ENCODE measurements at regions not wholly inside any gene's neighbourhood (a gene's known extent, or its start where the extent isn't known, plus 50 kb on each side); places are given as distances from the start of the nearest gene placed in this dataset.

DNA sequence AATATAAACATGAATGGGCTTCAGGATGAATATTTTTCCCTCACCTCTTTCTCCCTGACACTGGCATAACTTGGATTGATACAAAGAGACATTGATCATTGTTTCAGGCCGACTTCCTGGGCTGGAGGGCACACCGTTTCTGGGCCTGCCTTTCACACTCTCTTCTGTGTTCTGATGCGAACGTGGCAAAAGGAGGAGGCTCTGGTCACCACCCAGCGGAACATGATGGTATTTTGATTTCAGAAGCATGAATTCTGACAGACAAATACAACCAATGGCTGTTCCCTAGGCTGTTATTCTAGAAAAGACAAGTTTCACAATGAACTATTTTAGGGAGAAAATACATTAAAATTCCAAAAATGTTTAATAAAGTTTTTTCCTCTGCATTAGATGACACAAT is 534.5 kb upstream of the MKI67 start:
- Histone ChIP-seq H3K36me3 (ENCODE audit: control insufficient read depth in 1 of 2, insufficient read depth in 2 of 2, low read length in 2 of 2) (no peaks in the 10 kb centered on the region), H3K27ac (ENCODE audit: low read depth, low read length) (no peak overlapping the region), H4K20me1 (ENCODE audit: insufficient read depth) (no peaks in the 10 kb centered on the region), H2AFZ (ENCODE audit: low read depth, low read length, poor library complexity, severe bottlenecking) (no peak overlapping the region), H3K4me2 (ENCODE audit: low read length) (no peak overlapping the region), H3K9ac (ENCODE audit: low read length) (no peak overlapping the region), H3K9me2 (ENCODE audit: insufficient read depth) (no peaks in the 10 kb centered on the region), H3K79me2 (ENCODE audit: insufficient read depth, low read length) (no peaks in the 10 kb centered on the region), H3K27me3 (ENCODE audit: insufficient read depth, low read length) (peaks cover 50% of the 10 kb centered on the region), H3K4me1 (ENCODE audit: control insufficient read depth in 1 of 2, insufficient read depth in 2 of 2, low read length in 2 of 2) (no peaks in the 10 kb centered on the region), H3K9me3 (ENCODE audit: control insufficient read depth in 1 of 2, insufficient read depth in 1 of 2, low read depth in 1 of 2, low read length in 2 of 2) (no peaks in the 10 kb centered on the region), H3K4me3 (replicated peaks in 1 of 2; ENCODE audit: low read depth in 1 of 2, low read length in 2 of 2) (no peak overlapping the region)
- peak; percentile 23 for DNase-seq (ENCODE audit: low read depth, low spot score)
- intact Hi-C loops (cut with micrococcal nuclease) = no loop called here
- RAD21 ChIA-PET (ENCODE audit: low non-redundant PET in 1 of 2, low total read pairs in 2 of 2, uncharacterized antibody in 2 of 2, unreplicated experiment in 2 of 2) = no interaction called here
- no TSS peak for BruUV-seq (replicated peaks)
- ATAC-seq = peak; percentile 91
- POLR2A ChIA-PET = interaction anchor here (1.1 kb wide), 1 partner anchor 18 kb away, joined by 3 read pairs; no protein-coding TSS in a partner anchor
- TF ChIP-seq JUND (IDR thresholded peaks at IDR 0.05) (no peak), POLR2AphosphoS5 (IDR thresholded peaks at IDR 0.05; ENCODE audit: low read depth, low read length) (no peak), SP1 (IDR thresholded peaks at IDR 0.05; ENCODE audit: low read depth) (no peak), CBX3 (IDR thresholded peaks at IDR 0.05; ENCODE audit: low read depth) (no peak), YY1 (IDR thresholded peaks at IDR 0.05; ENCODE audit: extremely low read depth, insufficient replicate concordance, low read depth, low read length) (no peak), ZFX (IDR thresholded peaks at IDR 0.05) (no peak), FOSL1 (IDR thresholded peaks at IDR 0.05; ENCODE audit: low read depth) (no peak), RAD21 (IDR thresholded peaks at IDR 0.05; ENCODE audit: low read depth) (peak; percentile 56), EGR1 (IDR thresholded peaks at IDR 0.05; ENCODE audit: low read depth) (no peak), ELF1 (IDR thresholded peaks at IDR 0.05; ENCODE audit: borderline replicate concordance, low read depth) (no peak), CEBPB (IDR thresholded peaks at IDR 0.05; ENCODE audit: low read depth) (no peak), EZH2phosphoT487 (IDR thresholded peaks at IDR 0.05; ENCODE audit: borderline replicate concordance) (no peak)
- TF ChIP-seq, protein P1, sequence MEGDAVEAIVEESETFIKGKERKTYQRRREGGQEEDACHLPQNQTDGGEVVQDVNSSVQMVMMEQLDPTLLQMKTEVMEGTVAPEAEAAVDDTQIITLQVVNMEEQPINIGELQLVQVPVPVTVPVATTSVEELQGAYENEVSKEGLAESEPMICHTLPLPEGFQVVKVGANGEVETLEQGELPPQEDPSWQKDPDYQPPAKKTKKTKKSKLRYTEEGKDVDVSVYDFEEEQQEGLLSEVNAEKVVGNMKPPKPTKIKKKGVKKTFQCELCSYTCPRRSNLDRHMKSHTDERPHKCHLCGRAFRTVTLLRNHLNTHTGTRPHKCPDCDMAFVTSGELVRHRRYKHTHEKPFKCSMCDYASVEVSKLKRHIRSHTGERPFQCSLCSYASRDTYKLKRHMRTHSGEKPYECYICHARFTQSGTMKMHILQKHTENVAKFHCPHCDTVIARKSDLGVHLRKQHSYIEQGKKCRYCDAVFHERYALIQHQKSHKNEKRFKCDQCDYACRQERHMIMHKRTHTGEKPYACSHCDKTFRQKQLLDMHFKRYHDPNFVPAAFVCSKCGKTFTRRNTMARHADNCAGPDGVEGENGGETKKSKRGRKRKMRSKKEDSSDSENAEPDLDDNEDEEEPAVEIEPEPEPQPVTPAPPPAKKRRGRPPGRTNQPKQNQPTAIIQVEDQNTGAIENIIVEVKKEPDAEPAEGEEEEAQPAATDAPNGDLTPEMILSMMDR (IDR thresholded peaks at IDR 0.05 in 2 of 3, conservative IDR thresholded peaks at IDR 0.05 in 1 of 3; ENCODE audit: borderline replicate concordance in 1 of 3, insufficient read depth in 1 of 3, low read depth in 2 of 3, low read length in 2 of 3) = peak; percentile 36 to 48 (median 39); a peak in 4 of 6 replicates
- TF ChIP-seq, protein P2, sequence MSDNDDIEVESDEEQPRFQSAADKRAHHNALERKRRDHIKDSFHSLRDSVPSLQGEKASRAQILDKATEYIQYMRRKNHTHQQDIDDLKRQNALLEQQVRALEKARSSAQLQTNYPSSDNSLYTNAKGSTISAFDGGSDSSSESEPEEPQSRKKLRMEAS (IDR thresholded peaks at IDR 0.05) = no peak
- TF ChIP-seq, protein P3, sequence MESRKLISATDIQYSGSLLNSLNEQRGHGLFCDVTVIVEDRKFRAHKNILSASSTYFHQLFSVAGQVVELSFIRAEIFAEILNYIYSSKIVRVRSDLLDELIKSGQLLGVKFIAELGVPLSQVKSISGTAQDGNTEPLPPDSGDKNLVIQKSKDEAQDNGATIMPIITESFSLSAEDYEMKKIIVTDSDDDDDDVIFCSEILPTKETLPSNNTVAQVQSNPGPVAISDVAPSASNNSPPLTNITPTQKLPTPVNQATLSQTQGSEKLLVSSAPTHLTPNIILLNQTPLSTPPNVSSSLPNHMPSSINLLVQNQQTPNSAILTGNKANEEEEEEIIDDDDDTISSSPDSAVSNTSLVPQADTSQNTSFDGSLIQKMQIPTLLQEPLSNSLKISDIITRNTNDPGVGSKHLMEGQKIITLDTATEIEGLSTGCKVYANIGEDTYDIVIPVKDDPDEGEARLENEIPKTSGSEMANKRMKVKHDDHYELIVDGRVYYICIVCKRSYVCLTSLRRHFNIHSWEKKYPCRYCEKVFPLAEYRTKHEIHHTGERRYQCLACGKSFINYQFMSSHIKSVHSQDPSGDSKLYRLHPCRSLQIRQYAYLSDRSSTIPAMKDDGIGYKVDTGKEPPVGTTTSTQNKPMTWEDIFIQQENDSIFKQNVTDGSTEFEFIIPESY (IDR thresholded peaks at IDR 0.05; ENCODE audit: extremely low read depth, insufficient replicate concordance, low read length) = no peak
- TF ChIP-seq, protein P4, sequence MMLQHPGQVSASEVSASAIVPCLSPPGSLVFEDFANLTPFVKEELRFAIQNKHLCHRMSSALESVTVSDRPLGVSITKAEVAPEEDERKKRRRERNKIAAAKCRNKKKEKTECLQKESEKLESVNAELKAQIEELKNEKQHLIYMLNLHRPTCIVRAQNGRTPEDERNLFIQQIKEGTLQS (IDR thresholded peaks at IDR 0.05) = no peak
- CTCF ChIA-PET = interaction anchor here (1.9 kb wide), 1 partner anchor 27 kb away, joined by 7 read pairs; no protein-coding TSS in a partner anchor
